Neural cell (in vitro differentiated cells): ENCODE measurements at regions not wholly inside any gene's neighbourhood (a gene's known extent, or its start where the extent isn't known, plus 50 kb on each side); places are given as distances from the start of the nearest gene placed in this dataset.

Experiments
- H2AFZ ChIP-seq: fragments of 200-600, 300-800 bp; sonication (generic), shearing (Covaris generic); 2 replicates; pipeline ENCODE4 v1.6.0; 2014; ENCODE audit warnings: low read depth, mild to moderate bottlenecking, antibody characterized with exemption, low read length, moderate library complexity
- H3F3A ChIP-seq: fragments of 200-600 bp; shearing (Covaris generic); 2 replicates; pipeline ENCODE4 v1.6.1; 2016; ENCODE audit warnings: mild to moderate bottlenecking, moderate library complexity, mixed read lengths, antibody characterized with exemption, low read length; ENCODE audit not compliant: insufficient read depth, poor library complexity, severe bottlenecking
- H3K27ac ChIP-seq: fragments of 200-600, 300-800 bp; sonication (generic), shearing (Covaris generic); 2 replicates; pipeline ENCODE4 v1.5.1; 2014; ENCODE audit warnings: mild to moderate bottlenecking, low read length, moderate library complexity
- H3K27me3 ChIP-seq: fragments of 300-800, 200-600 bp; sonication (generic), shearing (Covaris generic); 2 replicates; pipeline ENCODE4 v1.6.0; 2014; ENCODE audit warnings: mild to moderate bottlenecking, low read depth, low read length, moderate library complexity; ENCODE audit not compliant: insufficient read depth
- H3K36me3 ChIP-seq: fragments of 300-800, 200-600 bp; sonication (generic), shearing (Covaris generic); 2 replicates; pipeline ENCODE4 v1.5.1; 2014; ENCODE audit warnings: mild to moderate bottlenecking, antibody characterized with exemption, low read length, moderate library complexity; ENCODE audit not compliant: insufficient read depth
- H3K4me2 ChIP-seq: fragments of 300-800, 200-600 bp; sonication (generic), shearing (Covaris generic); 2 replicates; pipeline ENCODE4 v1.6.0; 2014; ENCODE audit warnings: mild to moderate bottlenecking, low read length
- H3K4me3 ChIP-seq: fragments of 300-800, 200-600 bp; sonication (generic), shearing (Covaris generic); 2 replicates; pipeline ENCODE4 v1.5.1; 2014; ENCODE audit warnings: mild to moderate bottlenecking, low read length, moderate library complexity
- H3K79me2 ChIP-seq: fragments of 200-600 bp; shearing (Covaris generic); replicated peaks from 2 replicates; pipeline ENCODE4 v1.6.0; 2014; ENCODE audit warnings: mild to moderate bottlenecking, low read length, moderate library complexity; ENCODE audit not compliant: insufficient read depth
- H3K9ac ChIP-seq: fragments of 300-800, 200-600 bp; sonication (generic), shearing (Covaris generic); 2 replicates; pipeline ENCODE4 v1.6.1; 2016; ENCODE audit warnings: mild to moderate bottlenecking, low read length, mixed read lengths
- H3K9me2 ChIP-seq: fragments of 200-600 bp; shearing (Covaris generic); 2 replicates; pipeline ENCODE4 v1.6.1; 2016; ENCODE audit warnings: mild to moderate bottlenecking, low read length, mixed read lengths; ENCODE audit not compliant: insufficient read depth
- H3K9me3 ChIP-seq: fragments of 200-600, 300-800 bp; sonication (generic), shearing (Covaris generic); 2 replicates; pipeline ENCODE4 v1.6.1; 2016; ENCODE audit warnings: mild to moderate bottlenecking, mixed run types, low read length, moderate library complexity, mixed read lengths
- H4K20me1 ChIP-seq: fragments of 200-600 bp; shearing (Covaris generic); 2 replicates; pipeline ENCODE4 v1.6.1; 2016; ENCODE audit warnings: mild to moderate bottlenecking, mixed run types; ENCODE audit not compliant: insufficient read depth
- CTCF ChIP-seq: fragments of 450-650 bp; IDR thresholded peaks from 2 replicates; pipeline ENCODE4 v1.5.1; 2014; ENCODE audit warnings: antibody characterized with exemption, mild to moderate bottlenecking, moderate library complexity; ENCODE audit not compliant: poor library complexity, severe bottlenecking
- EP300 ChIP-seq: fragments of 450-650 bp; conservative IDR thresholded peaks from 2 replicates; pipeline ENCODE4 v1.6.1; 2014; ENCODE audit warnings: antibody characterized with exemption, mild to moderate bottlenecking, moderate library complexity; ENCODE audit not compliant: poor library complexity, severe bottlenecking
- EZH2 ChIP-seq: fragments of 200-600, 300-800 bp; shearing (Covaris generic), sonication (generic); IDR thresholded peaks from 2 replicates; pipeline ENCODE4 v1.6.1; 2014; ENCODE audit warnings: antibody characterized with exemption, low read length, borderline replicate concordance, mild to moderate bottlenecking; ENCODE audit not compliant: insufficient read depth, poor library complexity, severe bottlenecking
- MXI1 ChIP-seq: fragments of 450-650 bp; conservative IDR thresholded peaks from 2 replicates; pipeline ENCODE4 v1.6.1; 2014; ENCODE audit warnings: antibody characterized with exemption, mild to moderate bottlenecking; ENCODE audit not compliant: poor library complexity, severe bottlenecking
- POLR2AphosphoS5 ChIP-seq: IDR thresholded peaks from 2 replicates; pipeline ENCODE4 v1.6.1; 2012
- RAD21 ChIP-seq: fragments of 450-650 bp; conservative IDR thresholded peaks from 2 replicates; pipeline ENCODE4 v1.6.1; 2014; ENCODE audit warnings: antibody characterized with exemption, mild to moderate bottlenecking, moderate library complexity
- REST ChIP-seq: IDR thresholded peaks from 2 replicates; pipeline ENCODE4 v1.6.1; 2012; ENCODE audit warnings: borderline replicate concordance
- SMC3 ChIP-seq: fragments of 450-650 bp; conservative IDR thresholded peaks from 2 replicates; pipeline ENCODE4 v1.6.1; 2014; ENCODE audit warnings: antibody characterized with exemption, mild to moderate bottlenecking, moderate library complexity; ENCODE audit not compliant: poor library complexity
- TAF1 ChIP-seq: IDR thresholded peaks from 2 replicates; pipeline ENCODE4 v1.6.1; 2012; ENCODE audit warnings: low read depth

- Histone ChIP-seq H3K4me2 (no peak overlapping the region), H3K9ac (no peak overlapping the region), H2AFZ (no peak overlapping the region), H4K20me1 (no peaks in the 10 kb centered on the region), H3K9me2 (no peaks in the 10 kb centered on the region), H3K36me3 (no peaks in the 10 kb centered on the region), H3K27me3 (no peaks in the 10 kb centered on the region), H3F3A (no peaks in the 10 kb centered on the region), H3K27ac (no peak overlapping the region), H3K9me3 (no peaks in the 10 kb centered on the region), H3K4me3 (no peak overlapping the region), H3K79me2 (no peaks in the 10 kb centered on the region)
- no peak for TF ChIP-seq REST
- TF ChIP-seq CTCF: no peak
- TF ChIP-seq SMC3: no peak
- TF ChIP-seq POLR2AphosphoS5: no peak
- TF ChIP-seq RAD21: no peak
- no peak for TF ChIP-seq EZH2
- TF ChIP-seq MXI1: no peak
- no peak for TF ChIP-seq EP300
- TF ChIP-seq TAF1: no peak
These were observed 184.5 kb downstream of the GATA3 start for GRCh38 chr10:8238986-8239385.

GRCh38 chr10:8240861-8241260, 186.4 kb downstream of the GATA3 start:
- no peak overlapping the region for H3K4me2 ChIP-seq
- H2AFZ ChIP-seq: no peak overlapping the region
- H3F3A ChIP-seq: no peaks in the 10 kb centered on the region
- no peak overlapping the region for H3K9ac ChIP-seq
- H3K4me3 ChIP-seq: no peak overlapping the region
- H3K9me2 ChIP-seq: no peaks in the 10 kb centered on the region
- H3K79me2 ChIP-seq: no peaks in the 10 kb centered on the region
- no peak overlapping the region for H3K27ac ChIP-seq
- no peak for TF ChIP-seq SMC3
- TF ChIP-seq EZH2: no peak
- TF ChIP-seq RAD21: no peak
- TF ChIP-seq REST: no peak
- TF ChIP-seq EP300: no peak
- no peak for TF ChIP-seq MXI1
- no peak for TF ChIP-seq POLR2AphosphoS5
- TF ChIP-seq CTCF: no peak
- TF ChIP-seq TAF1: no peak
- H4K20me1 ChIP-seq: no peaks in the 10 kb centered on the region
- H3K9me3 ChIP-seq: no peaks in the 10 kb centered on the region
- H3K27me3 ChIP-seq: no peaks in the 10 kb centered on the region
- H3K36me3 ChIP-seq: no peaks in the 10 kb centered on the region
